HL-60 (cell line): ENCODE measurements at regions not wholly inside any gene's neighbourhood (a gene's known extent, or its start where the extent isn't known, plus 50 kb on each side); places are given as distances from the start of the nearest gene placed in this dataset.

Experiments used
- GABPA ChIP-seq: IDR thresholded peaks from 2 replicates; pipeline ENCODE4 v1.6.1; 2012; ENCODE audit warnings: low read depth
- POLR2AphosphoS5 ChIP-seq: IDR thresholded peaks from 2 replicates; pipeline ENCODE4 v1.6.1; 2012; ENCODE audit warnings: low read depth
- SPI1 ChIP-seq: IDR thresholded peaks from 2 replicates; pipeline ENCODE4 v1.6.1; 2012; ENCODE audit warnings: low read depth, mild to moderate bottlenecking, borderline replicate concordance
- TF ChIP-seq, protein P1 (sequence below): IDR thresholded peaks from one replicate; pipeline ENCODE4 v1.5.1; 2011; ENCODE audit warnings: low read length, control low read depth, inconsistent platforms; ENCODE audit not compliant: insufficient read depth
- TF ChIP-seq, protein P2 (sequence below): IDR thresholded peaks from 2 replicates; pipeline ENCODE4 v1.6.1; 2012; ENCODE audit warnings: low read depth; ENCODE audit not compliant: insufficient replicate concordance

DNA sequence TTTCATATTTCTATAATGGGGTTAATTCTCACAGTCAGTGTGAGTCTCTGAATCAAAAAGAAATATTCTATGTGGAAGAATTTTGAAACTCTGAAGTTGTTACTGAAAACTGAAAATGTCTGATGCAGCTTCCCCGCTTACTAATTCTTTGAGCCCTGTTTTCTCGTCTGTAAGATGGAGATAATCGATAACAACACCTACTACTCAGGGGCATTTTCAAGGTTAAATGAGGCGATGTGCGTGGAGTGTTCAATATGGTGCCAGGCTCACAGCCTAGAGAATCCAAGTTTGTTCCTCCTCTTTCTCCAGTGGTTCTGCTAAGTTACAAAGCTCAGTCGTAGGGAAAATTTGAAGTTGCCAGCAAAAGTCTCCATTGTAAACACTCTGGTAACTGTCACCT, 391.4 kb downstream of the FUT8 start:
- TF ChIP-seq, protein P1, sequence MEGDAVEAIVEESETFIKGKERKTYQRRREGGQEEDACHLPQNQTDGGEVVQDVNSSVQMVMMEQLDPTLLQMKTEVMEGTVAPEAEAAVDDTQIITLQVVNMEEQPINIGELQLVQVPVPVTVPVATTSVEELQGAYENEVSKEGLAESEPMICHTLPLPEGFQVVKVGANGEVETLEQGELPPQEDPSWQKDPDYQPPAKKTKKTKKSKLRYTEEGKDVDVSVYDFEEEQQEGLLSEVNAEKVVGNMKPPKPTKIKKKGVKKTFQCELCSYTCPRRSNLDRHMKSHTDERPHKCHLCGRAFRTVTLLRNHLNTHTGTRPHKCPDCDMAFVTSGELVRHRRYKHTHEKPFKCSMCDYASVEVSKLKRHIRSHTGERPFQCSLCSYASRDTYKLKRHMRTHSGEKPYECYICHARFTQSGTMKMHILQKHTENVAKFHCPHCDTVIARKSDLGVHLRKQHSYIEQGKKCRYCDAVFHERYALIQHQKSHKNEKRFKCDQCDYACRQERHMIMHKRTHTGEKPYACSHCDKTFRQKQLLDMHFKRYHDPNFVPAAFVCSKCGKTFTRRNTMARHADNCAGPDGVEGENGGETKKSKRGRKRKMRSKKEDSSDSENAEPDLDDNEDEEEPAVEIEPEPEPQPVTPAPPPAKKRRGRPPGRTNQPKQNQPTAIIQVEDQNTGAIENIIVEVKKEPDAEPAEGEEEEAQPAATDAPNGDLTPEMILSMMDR = no peak
- TF ChIP-seq POLR2AphosphoS5 (no peak), GABPA (no peak), SPI1 (no peak)
- TF ChIP-seq, protein P2, sequence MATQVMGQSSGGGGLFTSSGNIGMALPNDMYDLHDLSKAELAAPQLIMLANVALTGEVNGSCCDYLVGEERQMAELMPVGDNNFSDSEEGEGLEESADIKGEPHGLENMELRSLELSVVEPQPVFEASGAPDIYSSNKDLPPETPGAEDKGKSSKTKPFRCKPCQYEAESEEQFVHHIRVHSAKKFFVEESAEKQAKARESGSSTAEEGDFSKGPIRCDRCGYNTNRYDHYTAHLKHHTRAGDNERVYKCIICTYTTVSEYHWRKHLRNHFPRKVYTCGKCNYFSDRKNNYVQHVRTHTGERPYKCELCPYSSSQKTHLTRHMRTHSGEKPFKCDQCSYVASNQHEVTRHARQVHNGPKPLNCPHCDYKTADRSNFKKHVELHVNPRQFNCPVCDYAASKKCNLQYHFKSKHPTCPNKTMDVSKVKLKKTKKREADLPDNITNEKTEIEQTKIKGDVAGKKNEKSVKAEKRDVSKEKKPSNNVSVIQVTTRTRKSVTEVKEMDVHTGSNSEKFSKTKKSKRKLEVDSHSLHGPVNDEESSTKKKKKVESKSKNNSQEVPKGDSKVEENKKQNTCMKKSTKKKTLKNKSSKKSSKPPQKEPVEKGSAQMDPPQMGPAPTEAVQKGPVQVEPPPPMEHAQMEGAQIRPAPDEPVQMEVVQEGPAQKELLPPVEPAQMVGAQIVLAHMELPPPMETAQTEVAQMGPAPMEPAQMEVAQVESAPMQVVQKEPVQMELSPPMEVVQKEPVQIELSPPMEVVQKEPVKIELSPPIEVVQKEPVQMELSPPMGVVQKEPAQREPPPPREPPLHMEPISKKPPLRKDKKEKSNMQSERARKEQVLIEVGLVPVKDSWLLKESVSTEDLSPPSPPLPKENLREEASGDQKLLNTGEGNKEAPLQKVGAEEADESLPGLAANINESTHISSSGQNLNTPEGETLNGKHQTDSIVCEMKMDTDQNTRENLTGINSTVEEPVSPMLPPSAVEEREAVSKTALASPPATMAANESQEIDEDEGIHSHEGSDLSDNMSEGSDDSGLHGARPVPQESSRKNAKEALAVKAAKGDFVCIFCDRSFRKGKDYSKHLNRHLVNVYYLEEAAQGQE = no peak
